BJ (cell line): ENCODE measurements at regions not wholly inside any gene's neighbourhood (a gene's known extent, or its start where the extent isn't known, plus 50 kb on each side); places are given as distances from the start of the nearest gene placed in this dataset. TPM values are rescaled to one million over a fixed set of nuclear protein-coding genes. Genes with fewer than 3 reads are reported as not detected.

ENCODE experiments used
- CTCF ChIA-PET: fragments of 350-600 bp; formaldehyde crosslinking; extraction: SDS; loops from one replicate; lab custom pipeline; 2021; ENCODE audit warnings: antibody characterized with exemption, inconsistent platforms; lab: Yijun Ruan, JAX
- POLR2A ChIA-PET: fragments of 300-600 bp; sonication (Branson Sonifier 250); formaldehyde crosslinking; extraction: SDS; loops from one replicate; lab custom pipeline; 2021; ENCODE audit warnings: antibody characterized with exemption; lab: Charles Lee
- DNase-seq: peaks from one replicate; pipeline ENCODE4 v3.0.0-alpha.2; 2011; ENCODE audit warnings: low read depth
- H3K27me3 ChIP-seq: 2 replicates; pipeline ENCODE4 v1.6.0; 2011; ENCODE audit warnings: low read length; ENCODE audit not compliant: control insufficient read depth, insufficient read depth
- H3K36me3 ChIP-seq: 2 replicates; pipeline ENCODE4 v1.5.1; 2011; ENCODE audit warnings: low read length; ENCODE audit not compliant: control insufficient read depth, insufficient read depth
- H3K4me3 ChIP-seq: 2 replicates; pipeline ENCODE4 v1.5.1; 2011; ENCODE audit warnings: low read depth, mild to moderate bottlenecking, control low read depth, low read length
- small RNA-seq: library from RNA; depleted of rRNA; stranded (forward); fragments of <200 nt; gene quantifications from one replicate; pipeline ENCODE3, GENCODE V24; 2012; ENCODE audit warnings: low replicate concordance, low read depth; ENCODE audit not compliant: insufficient read length
- TF ChIP-seq, protein P1 (sequence below): IDR thresholded peaks from 2 replicates; pipeline ENCODE4 v1.5.1; 2011; ENCODE audit warnings: low read depth, mild to moderate bottlenecking, control low read depth, inconsistent platforms, low read length, moderate library complexity; ENCODE audit not compliant: insufficient read depth

GRCh38 chr12:64997858-64998257 lies 123.2 kb downstream of the WIF1 start:
- Histone ChIP-seq H3K36me3 (no peaks in the 10 kb centered on the region), H3K4me3 (no peak overlapping the region), H3K27me3 (peaks cover 3% of the 10 kb centered on the region; the same call in 1 of the 2 replicates)
- DNase-seq, result no peak
- ChIA-PET CTCF (interaction anchor here (0.6 kb wide), 1 partner anchor 52 kb away, joined by 5 read pairs; no protein-coding TSS in a partner anchor), POLR2A (no interaction called here)
- TF ChIP-seq, protein P1, sequence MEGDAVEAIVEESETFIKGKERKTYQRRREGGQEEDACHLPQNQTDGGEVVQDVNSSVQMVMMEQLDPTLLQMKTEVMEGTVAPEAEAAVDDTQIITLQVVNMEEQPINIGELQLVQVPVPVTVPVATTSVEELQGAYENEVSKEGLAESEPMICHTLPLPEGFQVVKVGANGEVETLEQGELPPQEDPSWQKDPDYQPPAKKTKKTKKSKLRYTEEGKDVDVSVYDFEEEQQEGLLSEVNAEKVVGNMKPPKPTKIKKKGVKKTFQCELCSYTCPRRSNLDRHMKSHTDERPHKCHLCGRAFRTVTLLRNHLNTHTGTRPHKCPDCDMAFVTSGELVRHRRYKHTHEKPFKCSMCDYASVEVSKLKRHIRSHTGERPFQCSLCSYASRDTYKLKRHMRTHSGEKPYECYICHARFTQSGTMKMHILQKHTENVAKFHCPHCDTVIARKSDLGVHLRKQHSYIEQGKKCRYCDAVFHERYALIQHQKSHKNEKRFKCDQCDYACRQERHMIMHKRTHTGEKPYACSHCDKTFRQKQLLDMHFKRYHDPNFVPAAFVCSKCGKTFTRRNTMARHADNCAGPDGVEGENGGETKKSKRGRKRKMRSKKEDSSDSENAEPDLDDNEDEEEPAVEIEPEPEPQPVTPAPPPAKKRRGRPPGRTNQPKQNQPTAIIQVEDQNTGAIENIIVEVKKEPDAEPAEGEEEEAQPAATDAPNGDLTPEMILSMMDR, result no peak

GRCh38 chr12:64998371-64999147 lies 122.5 kb downstream of the WIF1 start:
- H3K4me3 ChIP-seq, result no peak overlapping the region
- CTCF ChIA-PET, result interaction anchor here (0.6 kb wide), 1 partner anchor 52 kb away, joined by 5 read pairs; no protein-coding TSS in a partner anchor
- TF ChIP-seq, protein P1, result no peak
- H3K27me3 ChIP-seq, result peaks cover 3% of the 10 kb centered on the region
- no peak for DNase-seq
- POLR2A ChIA-PET, result no interaction called here
- H3K36me3 ChIP-seq, result no peaks in the 10 kb centered on the region

- ChIA-PET CTCF (no interaction called here), POLR2A (no interaction called here)
- TF ChIP-seq, protein P1, result no peak
- no peaks in the 10 kb centered on the region for H3K36me3 ChIP-seq
- H3K27me3 ChIP-seq, result peaks cover 3% of the 10 kb centered on the region
- H3K4me3 ChIP-seq, result no peak overlapping the region
- DNase-seq, result no peak
Observed at GRCh38 chr12:64999148-64999425, 122.0 kb downstream of the WIF1 start.

Small RNAs in the stretch of these regions (small RNA-seq; reads per million reads assigned to genes)
- not detected for gene RNU6ATAC42P
